Cardiac fibroblast (primary cell): ENCODE measurements at regions not wholly inside any gene's neighbourhood (a gene's known extent, or its start where the extent isn't known, plus 50 kb on each side); places are given as distances from the start of the nearest gene placed in this dataset.

Experiments used
- DNase-seq, 2 donors: peaks; one replicate each; pipeline versions ENCODE4 v3.0.0 to v3.0.0-alpha.2; 2010; ENCODE audit warnings: low read depth in 2 of 2
- H3K4me3 ChIP-seq, 2 donors: replicated peaks in 1 of 2; 1 replicate in 1 of 2; 2 replicates in 1 of 2; pipeline ENCODE4 v1.5.1; 2011; ENCODE audit warnings: low read depth in 2 of 2, low read length in 2 of 2, mild to moderate bottlenecking in 2 of 2, moderate library complexity in 1 of 2
- TF ChIP-seq, protein P1 (sequence below): IDR thresholded peaks from one replicate; pipeline ENCODE4 v1.5.1; 2011; ENCODE audit warnings: low read depth, mild to moderate bottlenecking, low read length, inconsistent platforms

DNA sequence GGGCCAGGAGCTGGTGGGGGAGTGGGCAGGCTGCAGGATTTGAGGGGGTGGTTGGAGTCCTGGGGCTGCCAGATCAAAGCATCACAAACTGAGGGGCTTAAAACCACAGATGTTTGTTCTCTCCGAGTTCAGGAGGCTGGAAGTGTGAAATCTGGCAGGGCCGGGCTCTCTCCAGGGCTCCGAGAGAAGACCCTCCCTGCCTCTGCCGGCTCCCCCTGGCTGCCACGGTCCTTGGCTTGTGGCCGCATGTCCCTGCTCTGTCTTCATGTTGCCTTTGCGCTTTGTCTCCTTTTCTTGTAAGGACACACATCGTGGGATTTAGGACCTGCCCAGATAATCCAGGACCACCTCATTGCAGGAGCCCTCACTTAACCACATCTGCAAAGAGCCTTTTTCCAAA, 139.8 kb upstream of the GSE1 start:
- no peak for DNase-seq
- H3K4me3 ChIP-seq: no peak overlapping the region
- TF ChIP-seq, protein P1, sequence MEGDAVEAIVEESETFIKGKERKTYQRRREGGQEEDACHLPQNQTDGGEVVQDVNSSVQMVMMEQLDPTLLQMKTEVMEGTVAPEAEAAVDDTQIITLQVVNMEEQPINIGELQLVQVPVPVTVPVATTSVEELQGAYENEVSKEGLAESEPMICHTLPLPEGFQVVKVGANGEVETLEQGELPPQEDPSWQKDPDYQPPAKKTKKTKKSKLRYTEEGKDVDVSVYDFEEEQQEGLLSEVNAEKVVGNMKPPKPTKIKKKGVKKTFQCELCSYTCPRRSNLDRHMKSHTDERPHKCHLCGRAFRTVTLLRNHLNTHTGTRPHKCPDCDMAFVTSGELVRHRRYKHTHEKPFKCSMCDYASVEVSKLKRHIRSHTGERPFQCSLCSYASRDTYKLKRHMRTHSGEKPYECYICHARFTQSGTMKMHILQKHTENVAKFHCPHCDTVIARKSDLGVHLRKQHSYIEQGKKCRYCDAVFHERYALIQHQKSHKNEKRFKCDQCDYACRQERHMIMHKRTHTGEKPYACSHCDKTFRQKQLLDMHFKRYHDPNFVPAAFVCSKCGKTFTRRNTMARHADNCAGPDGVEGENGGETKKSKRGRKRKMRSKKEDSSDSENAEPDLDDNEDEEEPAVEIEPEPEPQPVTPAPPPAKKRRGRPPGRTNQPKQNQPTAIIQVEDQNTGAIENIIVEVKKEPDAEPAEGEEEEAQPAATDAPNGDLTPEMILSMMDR: no peak

GRCh38 chr16:85473909-85474620, 139.1 kb upstream of the GSE1 start:
- no peak for DNase-seq
- TF ChIP-seq, protein P1: no peak
- no peak overlapping the region for H3K4me3 ChIP-seq

DNA sequence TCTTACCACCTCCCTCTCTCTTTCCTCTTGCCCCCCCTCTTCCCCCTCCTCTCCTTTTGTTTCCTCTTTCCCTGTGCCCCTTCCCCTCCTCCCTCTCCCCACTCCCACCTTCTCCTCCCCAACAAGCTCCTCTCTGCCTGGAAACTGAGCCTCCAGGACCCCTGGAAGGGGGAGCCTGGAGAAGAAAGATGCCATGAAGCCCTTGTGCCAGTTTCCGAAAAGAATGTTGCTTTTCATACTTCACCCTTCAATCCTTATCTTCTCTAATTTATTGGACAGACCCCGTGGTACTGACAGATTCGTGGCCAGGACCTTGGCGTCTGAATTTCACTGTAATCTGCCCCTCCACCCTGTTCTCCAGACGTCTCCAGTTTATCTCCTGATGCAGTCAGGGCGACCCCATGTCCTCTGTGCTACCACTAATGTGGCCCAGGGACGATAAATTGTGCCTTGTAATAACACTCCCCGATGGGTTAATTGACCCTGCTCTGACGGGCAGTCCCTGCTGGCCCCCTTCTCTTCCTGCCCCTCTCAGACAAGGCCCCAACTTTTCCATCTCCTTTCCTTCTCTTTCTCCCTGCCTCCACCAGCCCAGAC, 138.4 kb upstream of the GSE1 start:
- no peak overlapping the region for H3K4me3 ChIP-seq
- TF ChIP-seq, protein P1: no peak
- DNase-seq: no peak

GRCh38 chr16:85475233-85475632, 137.9 kb upstream of the GSE1 start:
- TF ChIP-seq, protein P1: no peak
- no peak for DNase-seq
- no peak overlapping the region for H3K4me3 ChIP-seq

DNA sequence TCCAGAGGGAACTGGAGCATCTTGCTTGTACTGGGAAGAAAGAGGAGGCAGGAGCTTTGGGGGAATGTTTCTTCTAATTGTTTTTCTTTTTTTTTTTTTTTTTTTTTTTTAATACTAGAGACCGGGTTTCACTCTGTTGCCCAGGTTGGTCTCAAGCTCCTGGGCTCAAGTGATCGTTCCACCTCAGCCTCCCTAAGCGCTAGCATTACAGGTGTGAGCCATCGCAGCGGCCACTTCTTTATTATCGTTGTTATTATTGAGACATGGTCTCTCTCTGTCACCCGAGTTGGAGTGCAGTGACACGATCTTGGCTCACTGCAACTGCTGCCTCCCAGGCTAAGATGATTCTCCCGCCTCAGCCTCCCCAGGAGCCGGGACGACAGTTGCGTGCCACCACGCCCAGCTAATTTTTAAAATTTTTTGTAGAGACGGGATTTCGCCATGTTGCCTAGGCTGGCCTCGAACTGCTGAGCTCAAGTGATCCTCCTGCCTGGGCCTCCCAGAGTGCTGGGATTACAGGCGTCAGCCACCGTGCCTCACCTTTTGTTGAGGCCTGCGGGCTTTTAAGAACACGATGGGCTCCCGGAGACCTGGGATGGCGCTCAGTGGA, 137.3 kb upstream of the GSE1 start:
- H3K4me3 ChIP-seq: no peak overlapping the region
- TF ChIP-seq, protein P1: no peak
- no peak for DNase-seq

DNA sequence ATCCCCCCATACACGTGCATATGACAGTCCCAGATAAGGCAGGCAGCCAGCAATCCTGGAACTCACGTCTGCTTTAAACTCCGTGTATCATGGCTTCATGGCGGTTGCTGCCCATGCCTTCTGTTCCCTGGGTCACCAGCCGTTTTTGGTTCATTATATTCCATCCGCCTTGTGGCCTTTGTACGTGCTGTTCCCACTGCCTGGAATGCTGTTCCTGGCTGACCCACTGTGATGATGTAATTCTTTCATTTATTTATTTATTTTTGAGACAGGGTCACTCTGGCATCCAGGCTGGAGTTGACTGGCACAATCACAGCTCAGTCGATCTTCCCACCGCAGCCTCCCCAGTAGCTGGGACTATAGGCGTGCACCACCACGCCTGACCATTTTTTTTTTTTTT, 136.7 kb upstream of the GSE1 start:
- no peak overlapping the region for H3K4me3 ChIP-seq
- DNase-seq: no peak
- TF ChIP-seq, protein P1: no peak
